Peyer's patch (tissue), 4 donors: ENCODE measurements at regions not wholly inside any gene's neighbourhood (a gene's known extent, or its start where the extent isn't known, plus 50 kb on each side); places are given as distances from the start of the nearest gene placed in this dataset.

ENCODE experiments used
- CTCF ChIP-seq, 6 experiments: fragments of 450-650 bp in 4 of 6; fragments of 200-600 bp in 2 of 6; sonication (generic) in 1 of 6; IDR thresholded peaks; one replicate each; pipeline ENCODE4 v1.5.1; 2017 to 2019; ENCODE audit warnings: antibody characterized with exemption in 6 of 6, mild to moderate bottlenecking in 3 of 6, moderate library complexity in 1 of 6
- POLR2A ChIP-seq, 2 donors: fragments of 450-650 bp; IDR thresholded peaks; one replicate each; pipeline ENCODE4 v1.5.1; 2017; ENCODE audit warnings: antibody characterized with exemption in 2 of 2, mild to moderate bottlenecking in 2 of 2, moderate library complexity in 2 of 2

- TF ChIP-seq POLR2A (IDR thresholded peaks at IDR 0.05): no peak
- TF ChIP-seq CTCF (IDR thresholded peaks at IDR 0.05): no peak
Measured at GRCh38 chr4:12144051-12144450, 715.4 kb upstream of the HS3ST1 start.
